ENCODE measurements at regions not wholly inside any gene's neighbourhood (a gene's known extent, or its start where the extent isn't known, plus 50 kb on each side); places are given as distances from the start of the nearest gene placed in this dataset.

GRCh38 chr20:19958928-19959327 is 58.2 kb upstream of the NAA20 start:
- DNase-seq = no peak

- no peak for DNase-seq
Observed at GRCh38 chr20:19960745-19961144, 56.4 kb upstream of the NAA20 start.

- no peak for DNase-seq
Observed at GRCh38 chr20:19961293-19961692, 55.9 kb upstream of the NAA20 start.

- no peak for DNase-seq
Observed at GRCh38 chr20:19962958-19963357, 54.2 kb upstream of the NAA20 start.

- DNase-seq = no peak
Observed at GRCh38 chr20:19964289-19965265, 52.6 kb upstream of the NAA20 start.

- DNase-seq = peak; percentile 87
Observed at GRCh38 chr20:19966840-19967239, 50.3 kb upstream of the NAA20 start.

Measured in NCI-H2081 treated with DMSO at 0.1 percent for 48 hours (cell line).